Caco-2 (cell line): ENCODE measurements at regions not wholly inside any gene's neighbourhood (a gene's known extent, or its start where the extent isn't known, plus 50 kb on each side); places are given as distances from the start of the nearest gene placed in this dataset.

ENCODE experiments used
- BruUV-seq: library from RNA; stranded (reverse); fragments of 400-500 nt; replicated peaks from 2 replicates; lab custom pipeline; 2021; lab: Mats Ljungman, UMichigan
- CTCF ChIA-PET: fragments of 300-600 bp; sonication (Branson Sonifier 250); formaldehyde crosslinking; loops from one replicate; lab custom pipeline; 2022; ENCODE audit warnings: antibody characterized with exemption; lab: Charles Lee
- POLR2A ChIA-PET: fragments of 300-600 bp; sonication (Branson Sonifier 250); formaldehyde crosslinking; loops from one replicate; lab custom pipeline; 2022; ENCODE audit warnings: antibody characterized with exemption; lab: Charles Lee
- DNase-seq, 2 experiments: peaks; one replicate each; pipeline versions ENCODE4 v3.0.0 to v3.0.0-alpha.2; 2020 to 2022
- H3K27me3 ChIP-seq: replicated peaks from 2 replicates; pipeline ENCODE4 v1.6.0; 2011; ENCODE audit warnings: low read length; ENCODE audit not compliant: control insufficient read depth, insufficient read depth
- H3K36me3 ChIP-seq: 2 replicates; pipeline ENCODE4 v1.5.1; 2011; ENCODE audit warnings: low read length; ENCODE audit not compliant: control insufficient read depth, insufficient read depth
- H3K4me1 ChIP-seq: fragments of 250-450 bp; sonication (Bioruptor Pico); 2 replicates; pipeline ENCODE4 v1.5.1; 2020; ENCODE audit warnings: mild to moderate bottlenecking
- H3K4me3 ChIP-seq: 2 replicates; pipeline ENCODE4 v1.5.1; 2011; ENCODE audit warnings: low read depth, mild to moderate bottlenecking, control low read depth, low read length
- H3K9me3 ChIP-seq: fragments of 250-450 bp; sonication (Bioruptor Pico); 2 replicates; pipeline ENCODE4 v1.5.1; 2020; ENCODE audit warnings: mild to moderate bottlenecking, moderate library complexity
- H3K27ac Mint-ChIP-seq: one replicate; pipeline ENCODE4 v1.8.0; 2022; ENCODE audit warnings: mixed read lengths; ENCODE audit not compliant: unreplicated experiment
- H3K27me3 Mint-ChIP-seq: one replicate; pipeline ENCODE4 v1.8.0; 2022; ENCODE audit warnings: mixed read lengths; ENCODE audit not compliant: insufficient read depth, unreplicated experiment
- H3K36me3 Mint-ChIP-seq: one replicate; pipeline ENCODE4 v1.8.0; 2022; ENCODE audit warnings: mild to moderate bottlenecking, mixed read lengths; ENCODE audit not compliant: insufficient read depth, unreplicated experiment
- H3K4me1 Mint-ChIP-seq: one replicate; pipeline ENCODE4 v1.8.0; 2022; ENCODE audit warnings: low read depth, mixed read lengths; ENCODE audit not compliant: unreplicated experiment
- H3K4me3 Mint-ChIP-seq: one replicate; pipeline ENCODE4 v1.8.0; 2022; ENCODE audit warnings: mild to moderate bottlenecking, moderate library complexity, mixed read lengths; ENCODE audit not compliant: unreplicated experiment
- H3K9me3 Mint-ChIP-seq: one replicate; pipeline ENCODE4 v1.8.0; 2022; ENCODE audit warnings: mixed read lengths; ENCODE audit not compliant: unreplicated experiment
- CTCF ChIP-seq, 2 experiments: fragments of 200-600 bp in 1 of 2; IDR thresholded peaks; 1 replicate in 1 of 2; 2 replicates in 1 of 2; pipeline versions ENCODE4 v1.5.1 to v1.8.0; 2011 to 2022; ENCODE audit warnings: antibody characterized with exemption in 1 of 2, control low read depth in 1 of 2, inconsistent platforms in 1 of 2, low read depth in 1 of 2, low read length in 1 of 2, mild to moderate bottlenecking in 1 of 2, moderate library complexity in 1 of 2; ENCODE audit not compliant: insufficient read depth in 1 of 2, severe bottlenecking in 1 of 2, unreplicated experiment in 1 of 2
- intact Hi-C: fragments of 100-400 bp; cut with micrococcal nuclease; formaldehyde crosslinking; loops from one replicate; pipeline ENCODE4 v1.10.0; 2022; ENCODE audit not compliant: unreplicated experiment

DNA sequence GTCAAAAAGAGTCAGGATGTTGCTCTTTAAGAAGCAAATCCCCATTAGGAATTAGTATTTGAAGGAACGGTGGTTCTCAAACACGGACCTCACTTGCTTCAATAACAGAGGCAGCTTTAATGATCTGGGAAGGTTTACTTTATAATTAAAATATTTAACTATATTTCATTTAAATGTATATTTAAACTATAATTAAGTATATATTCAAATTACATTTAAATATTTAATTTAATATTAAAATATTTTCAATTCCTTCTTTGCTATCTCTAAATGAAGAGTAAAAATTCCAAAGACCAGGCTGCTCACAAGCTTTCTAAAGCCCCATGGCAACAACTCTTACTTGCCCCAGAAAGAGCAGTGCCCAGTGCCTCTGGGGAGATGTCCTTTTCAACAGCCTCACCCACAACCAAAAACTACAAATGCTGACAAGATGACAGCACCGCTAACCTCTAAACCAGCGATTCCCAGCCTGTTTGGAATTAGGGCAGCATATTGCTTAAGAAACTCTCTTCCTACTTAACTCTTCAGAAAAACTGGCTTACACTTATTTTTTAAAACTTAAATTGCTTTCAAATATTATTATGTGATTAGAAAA is 62.9 kb upstream of the POU3F3 start:
- Histone ChIP-seq H3K9me3 (no peaks in the 10 kb centered on the region), H3K36me3 (no peaks in the 10 kb centered on the region), H3K27me3 (no peaks in the 10 kb centered on the region; the same call in 1 of the 2 replicates), H3K4me3 (no peak overlapping the region), H3K4me1 (no peaks in the 10 kb centered on the region)
- Mint-ChIP-seq H3K27ac (no peak overlapping the region), H3K36me3 (no peaks in the 10 kb centered on the region), H3K9me3 (no peaks in the 10 kb centered on the region), H3K4me1 (no peaks in the 10 kb centered on the region), H3K4me3 (no peak overlapping the region), H3K27me3 (peaks cover 35% of the 10 kb centered on the region)
- no peak for DNase-seq
- BruUV-seq, result no TSS peak
- CTCF ChIA-PET, result no interaction called here
- POLR2A ChIA-PET, result no interaction called here
- intact Hi-C loops, result no loop called here
- TF ChIP-seq CTCF (IDR thresholded peaks at IDR 0.05; ENCODE audit: insufficient read depth in 1 of 2, low read depth in 1 of 2, low read length in 1 of 2, severe bottlenecking in 1 of 2, unreplicated experiment in 1 of 2), result no peak

DNA sequence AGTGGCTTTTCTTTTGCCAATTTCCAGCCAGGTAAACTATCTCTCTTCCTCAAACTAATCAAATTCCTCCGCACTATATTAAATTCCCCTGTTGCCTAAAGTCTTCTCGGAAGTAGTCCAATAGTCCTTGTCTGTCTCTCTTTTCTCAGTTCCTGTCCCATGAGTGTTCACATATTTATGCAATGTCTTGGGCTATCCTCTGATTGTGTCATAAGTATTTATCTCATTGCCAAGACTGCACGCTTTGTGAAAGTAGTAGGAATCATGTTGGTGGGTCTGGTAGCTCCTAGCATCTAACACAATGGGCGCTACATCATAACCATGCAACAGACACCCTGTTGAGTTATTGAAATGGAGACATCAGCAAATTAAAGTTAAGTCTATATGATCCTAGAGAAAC is 59.9 kb upstream of the POU3F3 start:
- no peak for TF ChIP-seq CTCF (IDR thresholded peaks at IDR 0.05; ENCODE audit: insufficient read depth in 1 of 2, low read depth in 1 of 2, low read length in 1 of 2, severe bottlenecking in 1 of 2, unreplicated experiment in 1 of 2)
- Histone ChIP-seq H3K9me3 (no peaks in the 10 kb centered on the region), H3K36me3 (no peaks in the 10 kb centered on the region), H3K4me3 (no peak overlapping the region), H3K4me1 (no peaks in the 10 kb centered on the region), H3K27me3 (no peaks in the 10 kb centered on the region; the same call in 1 of the 2 replicates)
- DNase-seq, result no peak
- ChIA-PET CTCF (no interaction called here), POLR2A (no interaction called here)
- BruUV-seq, result no TSS peak
- H3K27ac Mint-ChIP-seq, result no peak overlapping the region
- H3K4me3 Mint-ChIP-seq, result no peak overlapping the region
- no peaks in the 10 kb centered on the region for H3K36me3 Mint-ChIP-seq
- peaks cover 20% of the 10 kb centered on the region for H3K27me3 Mint-ChIP-seq
- no peaks in the 10 kb centered on the region for H3K4me1 Mint-ChIP-seq
- no peaks in the 10 kb centered on the region for H3K9me3 Mint-ChIP-seq
- intact Hi-C loops, result no loop called here

GRCh38 chr2:104794441-104794840 is 59.5 kb upstream of the POU3F3 start:
- Histone ChIP-seq H3K36me3 (no peaks in the 10 kb centered on the region), H3K9me3 (no peaks in the 10 kb centered on the region), H3K4me1 (no peaks in the 10 kb centered on the region), H3K27me3 (no peaks in the 10 kb centered on the region; the same call in 1 of the 2 replicates), H3K4me3 (no peak overlapping the region)
- Mint-ChIP-seq H3K27ac (no peak overlapping the region), H3K4me3 (no peak overlapping the region), H3K4me1 (no peaks in the 10 kb centered on the region), H3K36me3 (no peaks in the 10 kb centered on the region), H3K9me3 (no peaks in the 10 kb centered on the region), H3K27me3 (peaks cover 18% of the 10 kb centered on the region)
- no TSS peak for BruUV-seq
- TF ChIP-seq CTCF (IDR thresholded peaks at IDR 0.05; ENCODE audit: insufficient read depth in 1 of 2, low read depth in 1 of 2, low read length in 1 of 2, severe bottlenecking in 1 of 2, unreplicated experiment in 1 of 2), result no peak
- intact Hi-C loops, result no loop called here
- ChIA-PET CTCF (no interaction called here), POLR2A (no interaction called here)
- no peak for DNase-seq
